ENCODE measurements at regions not wholly inside any gene's neighbourhood (a gene's known extent, or its start where the extent isn't known, plus 50 kb on each side); places are given as distances from the start of the nearest gene placed in this dataset.

DNA sequence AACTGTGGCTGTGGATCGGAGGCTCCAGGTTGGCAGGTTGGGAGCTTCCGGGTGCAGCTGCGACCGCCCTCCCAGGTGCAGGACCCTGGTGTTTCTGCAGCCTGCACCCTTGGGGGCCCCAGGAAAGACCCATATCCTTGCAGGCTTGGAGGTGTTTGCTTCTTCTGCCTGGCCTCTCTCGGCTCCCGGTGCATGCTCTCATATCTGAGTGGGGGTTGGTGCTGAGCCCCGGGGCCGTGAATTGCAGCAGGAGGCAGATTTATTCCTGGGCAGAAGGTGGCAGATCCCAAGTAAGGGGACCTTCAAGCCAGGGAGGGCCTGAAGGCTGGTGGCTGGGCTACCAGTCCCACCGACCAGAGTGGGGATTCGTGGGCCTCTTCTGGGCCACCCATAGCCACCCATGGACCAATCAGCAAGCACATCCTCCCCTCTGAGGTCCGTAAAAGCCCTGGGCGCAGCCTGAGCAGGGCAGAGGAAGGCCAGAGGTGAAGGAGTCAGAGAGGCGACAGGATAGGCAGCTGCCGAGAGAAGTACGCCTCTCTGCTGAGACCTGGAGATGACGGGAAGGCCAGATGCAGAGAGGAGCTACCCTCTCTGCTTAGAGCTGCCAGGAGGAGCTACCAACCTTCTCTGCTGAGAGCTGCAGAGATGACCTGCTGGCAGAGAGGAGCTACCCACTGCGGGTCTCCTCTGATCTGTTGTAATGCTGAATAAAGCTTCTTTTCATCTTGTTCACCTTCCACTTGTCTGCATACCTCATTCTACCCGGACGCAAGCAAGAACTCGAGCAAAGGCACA is 1279.0 kb upstream of the LRRTM1 start:
- DNase-seq (ENCODE audit: low spot score), result no peak

DNA sequence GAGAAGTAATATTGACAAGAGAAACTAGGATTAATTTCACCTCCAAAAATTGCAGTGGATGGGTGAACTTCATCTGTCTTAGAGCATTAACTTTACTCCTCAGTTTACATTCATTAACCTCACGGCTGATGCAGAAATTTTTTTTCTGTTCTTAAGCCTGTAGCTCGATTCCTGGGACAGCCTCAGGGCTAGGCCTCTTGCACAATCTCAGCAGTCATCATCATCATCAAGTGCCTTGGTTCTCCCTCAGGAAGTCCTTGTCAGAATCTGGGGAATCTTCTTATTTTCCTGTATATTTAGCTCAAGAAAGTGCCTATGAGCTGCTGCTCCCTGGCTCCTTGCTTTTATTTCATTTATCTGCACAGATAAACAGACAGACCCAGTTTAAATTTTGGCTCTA is 1272.2 kb upstream of the LRRTM1 start:
- no peak for DNase-seq (ENCODE audit: low spot score)

DNA sequence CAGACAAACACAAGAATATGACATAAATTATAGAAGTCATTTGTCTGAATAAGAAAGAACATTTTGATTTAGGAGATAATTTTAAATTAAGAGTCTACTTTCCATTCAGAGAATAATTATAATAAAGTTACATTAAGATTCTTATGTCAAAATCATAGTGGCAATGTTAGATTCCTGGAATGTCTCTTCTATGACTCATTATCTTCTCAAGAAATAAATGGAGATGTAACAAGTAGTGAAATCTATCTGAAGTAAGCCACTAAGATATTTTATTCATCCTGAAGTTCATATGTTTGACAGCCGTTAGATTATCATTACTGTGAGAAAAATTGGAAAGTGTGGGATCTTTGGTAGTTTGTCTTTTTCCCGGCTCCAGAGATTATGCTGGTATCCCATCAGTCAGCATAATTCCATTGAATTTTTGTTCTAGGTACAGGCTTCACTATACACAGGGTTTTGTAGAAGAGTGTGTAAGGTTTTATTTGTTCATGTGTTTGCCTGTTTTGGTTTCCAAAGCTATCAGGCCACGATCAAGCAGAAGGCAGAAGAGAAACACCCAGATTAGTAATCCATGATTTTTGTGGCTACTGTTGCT is 1246.6 kb upstream of the LRRTM1 start:
- no peak for DNase-seq (ENCODE audit: low spot score)

DNA sequence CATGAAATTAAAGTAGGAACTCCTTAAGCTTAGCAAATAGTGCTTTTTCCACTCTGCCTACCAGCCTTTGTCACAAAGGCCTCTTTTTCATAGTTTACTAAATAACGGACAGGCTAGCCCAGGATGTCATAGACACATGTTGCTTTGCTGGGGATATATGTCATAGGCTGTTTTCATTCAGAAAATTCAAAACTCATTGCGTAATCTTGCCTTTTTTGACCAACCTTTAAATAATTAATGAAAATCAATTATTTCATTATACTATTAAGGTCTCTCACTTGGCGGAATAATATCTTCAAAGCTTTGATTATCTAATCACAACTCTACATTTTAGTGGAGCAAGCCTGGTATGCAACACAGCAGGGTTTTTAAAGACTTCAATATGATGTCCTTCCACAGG is 1245.7 kb upstream of the LRRTM1 start:
- no peak for DNase-seq (ENCODE audit: low spot score)

DNA sequence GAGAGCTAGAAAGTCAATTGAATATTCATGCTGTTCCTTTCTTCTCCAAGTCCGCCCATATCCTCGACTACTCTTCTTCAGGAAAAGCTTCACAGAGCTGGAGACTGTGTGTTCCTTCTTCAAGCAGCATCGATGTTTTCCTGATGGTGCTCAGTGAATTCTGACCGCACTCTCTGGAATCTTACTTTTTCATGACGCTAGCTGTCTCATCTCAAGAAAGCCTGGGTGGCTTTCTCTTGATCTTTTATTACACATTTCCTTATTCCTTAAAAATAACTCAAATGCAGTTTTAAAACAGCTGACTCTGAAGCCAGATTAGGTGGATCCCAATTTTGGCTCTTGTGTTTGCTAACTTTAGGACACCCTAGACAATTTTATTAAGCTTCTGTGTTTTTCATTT is 1245.1 kb upstream of the LRRTM1 start:
- peak; percentile 87 for DNase-seq (ENCODE audit: low spot score)

DNA sequence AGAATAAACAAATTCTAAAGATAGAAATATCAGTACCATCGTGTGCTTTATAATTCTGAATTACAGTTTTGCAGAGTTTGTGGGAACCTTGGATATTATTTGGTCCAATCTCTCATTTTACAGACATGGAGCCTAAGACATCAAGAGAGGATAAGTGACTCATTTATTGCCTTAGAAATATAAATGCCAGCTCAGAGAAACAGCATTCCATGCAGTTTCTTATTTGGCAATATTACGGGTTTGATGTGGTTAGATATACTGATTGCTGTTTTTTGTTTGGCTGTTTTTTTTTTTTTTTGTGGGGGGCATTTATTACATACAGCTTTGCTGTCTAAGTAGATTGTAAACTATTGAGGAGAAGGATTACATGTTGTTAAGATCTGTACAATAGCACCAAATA is 1241.1 kb upstream of the LRRTM1 start:
- DNase-seq (ENCODE audit: low spot score), result peak; percentile 83

DNA sequence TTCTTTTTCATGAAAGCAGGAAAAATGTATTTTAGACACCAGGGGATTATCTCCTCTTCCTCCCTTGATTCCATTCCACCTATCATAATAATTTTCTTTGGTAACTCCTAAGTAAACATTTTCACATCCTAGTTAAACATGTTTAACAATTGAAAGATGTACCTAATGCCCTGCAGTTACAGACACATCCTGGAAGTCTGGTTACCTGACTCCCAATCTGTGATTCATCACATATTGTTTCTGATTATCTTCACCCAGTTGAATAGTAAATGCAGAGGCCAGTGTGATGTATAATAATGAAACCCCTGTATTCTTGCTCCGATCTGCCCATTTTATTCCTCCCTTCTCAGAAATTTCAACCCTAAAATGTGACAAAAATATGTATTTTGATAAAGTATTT is 1237.6 kb upstream of the LRRTM1 start:
- no peak for DNase-seq (ENCODE audit: low spot score)

DNA sequence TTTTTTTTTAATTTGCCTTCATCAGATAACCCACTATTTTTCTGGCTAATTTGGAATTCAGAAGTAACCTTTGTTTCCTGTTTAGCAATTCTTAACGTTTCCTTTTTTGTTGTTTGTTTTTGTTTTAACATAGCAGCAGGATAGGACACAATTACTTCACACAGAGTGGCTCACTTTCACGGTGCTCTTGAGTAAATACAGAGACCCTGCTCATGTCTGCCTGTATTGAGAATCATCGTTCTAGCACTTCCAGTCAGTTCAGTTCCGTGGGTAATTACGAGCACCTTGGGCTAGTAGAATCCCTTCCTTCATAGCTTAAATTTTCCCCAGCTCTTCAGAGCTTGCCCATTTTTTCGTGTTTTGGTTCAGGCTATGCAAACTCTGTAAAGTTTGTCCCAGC is 1225.4 kb upstream of the LRRTM1 start:
- DNase-seq (ENCODE audit: low spot score), result no peak

DNA sequence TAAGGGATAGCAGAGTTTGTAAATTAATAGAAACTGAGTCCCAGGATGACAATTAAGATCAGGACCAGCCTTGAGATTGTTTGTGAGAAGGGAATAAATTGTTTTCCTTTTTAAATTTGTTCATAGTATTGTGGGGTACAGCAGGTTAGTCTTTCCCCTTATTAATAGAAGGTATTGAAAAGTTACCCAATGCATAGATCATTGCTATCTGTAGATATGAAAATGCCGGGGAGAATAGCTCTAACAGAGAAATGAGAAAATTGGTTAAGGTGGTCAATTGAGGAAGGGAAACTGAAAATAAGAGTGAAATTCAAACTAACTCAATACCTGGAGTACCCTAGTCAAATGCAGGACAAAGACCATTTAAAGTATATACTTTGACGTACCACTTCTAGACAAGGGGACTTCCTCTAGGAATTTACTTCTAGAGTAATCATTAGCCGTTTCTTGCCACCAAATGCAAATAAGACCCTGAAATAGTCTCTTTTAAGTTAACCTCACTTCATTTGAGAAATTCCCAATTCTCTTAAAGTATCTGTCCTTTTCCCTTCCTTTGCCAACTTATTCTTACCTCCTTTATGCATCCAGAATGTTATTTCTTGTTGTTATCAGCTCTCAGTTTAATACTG is 1224.4 kb upstream of the LRRTM1 start:
- no peak for DNase-seq (ENCODE audit: low spot score)

DNA sequence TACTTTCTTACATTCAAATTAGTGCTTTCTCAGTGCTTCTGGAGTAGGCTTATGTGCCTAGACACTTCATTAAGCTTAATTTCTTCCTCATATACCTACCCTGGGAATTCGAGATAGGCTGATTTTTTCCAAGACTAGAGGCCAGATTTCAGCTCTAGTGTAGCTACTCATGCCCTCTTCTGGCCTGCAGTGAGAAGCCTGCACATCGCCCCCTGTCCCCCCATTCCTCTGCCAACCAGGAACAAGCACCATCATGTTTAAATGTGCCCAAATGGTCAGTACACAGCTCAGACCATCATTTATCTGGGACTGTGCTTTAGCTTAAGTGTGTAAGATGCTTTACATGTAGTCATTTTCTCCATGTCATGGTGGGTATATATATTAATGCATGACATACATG is 1218.8 kb upstream of the LRRTM1 start:
- no peak for DNase-seq (ENCODE audit: low spot score)

DNA sequence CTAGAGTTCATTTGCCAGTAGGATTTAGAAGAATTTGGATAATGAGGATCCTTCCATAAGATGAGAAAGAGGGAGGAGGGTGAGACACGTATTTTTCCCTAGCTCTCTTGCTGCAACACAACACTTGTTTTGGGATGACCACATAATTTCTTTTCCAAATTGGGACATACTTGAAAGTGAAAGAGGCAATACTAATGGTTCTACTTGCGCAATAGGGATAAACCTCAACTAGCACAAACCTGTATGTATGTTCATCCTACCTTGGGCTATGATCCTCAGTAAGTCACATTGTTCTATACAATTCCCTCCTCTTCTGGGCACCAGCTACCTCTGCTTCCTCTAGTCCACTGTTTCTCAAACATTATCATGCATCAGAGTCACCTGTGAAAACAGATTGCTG is 1208.8 kb upstream of the LRRTM1 start:
- DNase-seq (ENCODE audit: low spot score), result no peak

DNA sequence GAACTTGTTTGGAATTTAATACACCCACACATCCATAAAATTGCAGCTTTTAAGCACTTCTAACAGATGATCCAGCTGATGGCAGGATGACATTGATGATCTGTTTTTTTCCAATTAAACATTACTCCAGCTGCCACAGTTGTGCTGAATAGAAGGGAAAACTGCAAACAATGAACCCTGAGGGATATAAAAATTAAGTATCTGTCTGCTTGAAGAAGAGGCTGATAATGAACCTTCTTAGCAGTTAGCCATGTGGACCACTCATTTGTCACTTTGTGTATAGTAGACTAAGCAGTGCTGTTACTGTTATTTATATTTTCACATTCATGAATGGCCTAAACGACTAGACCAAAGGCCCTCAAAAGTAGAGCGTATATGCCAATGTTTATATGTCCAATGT is 1201.0 kb upstream of the LRRTM1 start:
- no peak for DNase-seq (ENCODE audit: low spot score)

DNA sequence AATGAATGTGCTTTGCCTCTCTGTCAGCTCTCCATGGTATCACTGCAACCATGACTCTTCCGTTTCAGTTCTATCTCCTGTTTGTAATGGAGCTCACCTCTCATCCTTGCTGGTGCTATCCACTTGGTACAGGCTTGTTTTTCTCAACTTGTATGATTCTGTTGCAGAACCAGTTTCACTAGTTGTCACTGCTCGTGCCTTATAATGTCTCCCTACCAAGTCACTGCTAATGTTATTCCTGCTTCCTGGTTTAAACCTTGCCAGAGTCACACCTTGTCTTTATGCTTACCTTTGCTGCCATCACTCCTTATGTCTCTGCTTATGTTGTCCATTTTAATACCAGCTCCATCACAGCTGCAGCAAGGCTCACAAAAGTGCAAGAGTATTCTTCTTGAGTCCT is 1191.0 kb upstream of the LRRTM1 start:
- DNase-seq (ENCODE audit: low spot score), result peak; percentile 25

DNA sequence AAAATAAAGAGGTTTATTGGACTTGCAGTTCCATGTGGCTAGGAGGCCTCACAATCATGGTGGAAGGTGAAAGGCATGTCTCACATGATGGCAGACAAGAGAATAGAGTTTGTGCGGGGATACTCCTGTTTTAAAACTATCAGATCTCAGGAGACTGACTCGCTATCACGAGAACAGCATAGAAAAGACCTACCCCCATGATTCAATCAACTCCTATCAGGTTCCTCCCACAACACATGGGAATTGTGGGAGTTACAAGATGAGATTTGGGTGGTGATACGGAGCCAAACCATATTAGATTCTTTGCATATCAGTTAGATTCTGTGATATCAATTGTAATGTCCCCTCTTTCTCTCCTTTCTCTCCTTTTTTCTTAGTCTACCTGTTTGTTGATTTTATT is 1178.7 kb upstream of the LRRTM1 start:
- DNase-seq (ENCODE audit: low spot score), result no peak

DNA sequence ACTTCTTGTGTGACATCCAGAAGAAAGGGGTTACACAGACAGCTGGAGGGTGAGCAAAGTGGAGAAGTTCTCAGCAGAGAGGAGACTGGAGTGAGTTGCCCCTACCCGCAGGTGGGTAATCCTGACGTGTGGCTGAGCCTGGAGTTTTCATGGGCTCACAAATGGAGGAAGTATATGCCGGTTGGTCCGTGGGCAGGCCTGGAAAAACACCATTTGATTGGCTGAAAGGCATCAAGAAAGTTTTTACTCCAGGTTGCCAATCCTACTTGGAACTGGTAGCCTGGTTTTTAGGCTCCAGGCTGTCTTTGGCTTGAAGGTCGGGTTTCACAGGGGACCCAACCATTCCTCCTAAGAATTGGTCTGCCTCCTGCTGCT is 1177.4 kb upstream of the LRRTM1 start:
- DNase-seq (ENCODE audit: low spot score), result no peak

DNA sequence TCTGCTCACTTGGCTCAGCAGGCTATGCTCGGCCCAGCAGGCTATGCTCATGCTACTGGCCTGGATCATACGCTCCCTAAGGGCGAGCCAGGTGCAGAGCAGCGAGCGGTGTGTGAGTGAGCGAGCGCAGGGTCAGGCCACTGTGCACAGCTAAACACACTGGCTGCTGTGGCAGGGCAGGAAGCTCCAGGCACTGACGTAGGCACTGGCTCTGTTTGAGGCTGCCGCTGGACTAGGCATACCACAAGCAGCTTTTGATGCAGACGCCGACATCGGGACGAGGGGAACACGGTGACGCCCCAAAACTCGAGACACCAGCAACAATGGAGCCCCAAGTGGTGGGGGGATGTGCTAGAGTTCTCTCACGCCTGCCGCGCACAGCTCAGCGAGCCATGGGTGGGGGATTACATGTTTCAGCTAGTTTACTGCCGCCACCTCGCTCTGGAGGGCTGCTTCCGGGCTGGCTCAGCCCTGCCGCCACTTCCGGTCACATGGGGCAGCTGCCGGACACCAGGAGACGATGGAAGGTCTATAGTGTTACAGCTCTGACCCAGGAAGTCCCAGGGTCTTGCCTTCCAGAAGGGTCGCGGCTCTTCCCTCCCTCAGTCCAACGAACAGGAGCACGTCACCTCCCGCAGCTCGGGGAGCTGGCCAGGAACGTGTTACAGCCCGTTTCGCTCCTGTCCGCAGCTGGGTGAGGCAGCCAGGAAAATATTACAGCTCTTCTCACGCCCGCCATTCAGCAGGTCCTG is 1176.9 kb upstream of the LRRTM1 start:
- no peak for DNase-seq (ENCODE audit: low spot score)

DNA sequence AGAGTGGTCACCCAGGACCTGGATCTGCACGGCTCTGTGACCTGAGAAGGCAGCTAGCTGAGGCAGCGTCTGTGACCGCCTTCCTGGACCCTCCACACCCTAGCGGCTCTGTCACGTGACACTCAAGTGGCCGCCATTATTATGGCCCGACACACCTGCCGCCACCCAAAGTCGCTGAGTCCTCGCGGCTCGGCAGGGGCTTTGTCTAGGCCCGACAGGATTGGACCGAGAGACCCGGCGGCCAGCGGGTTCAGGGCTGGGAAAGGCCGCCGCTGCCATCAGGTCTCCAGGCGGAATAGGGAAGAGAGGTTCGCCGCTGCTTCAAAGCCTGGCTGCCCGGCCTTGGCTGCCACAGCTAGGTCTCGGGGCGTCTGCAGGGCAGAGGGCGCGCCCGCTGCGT is 1162.5 kb upstream of the LRRTM1 start:
- DNase-seq (ENCODE audit: low spot score), result no peak

DNA sequence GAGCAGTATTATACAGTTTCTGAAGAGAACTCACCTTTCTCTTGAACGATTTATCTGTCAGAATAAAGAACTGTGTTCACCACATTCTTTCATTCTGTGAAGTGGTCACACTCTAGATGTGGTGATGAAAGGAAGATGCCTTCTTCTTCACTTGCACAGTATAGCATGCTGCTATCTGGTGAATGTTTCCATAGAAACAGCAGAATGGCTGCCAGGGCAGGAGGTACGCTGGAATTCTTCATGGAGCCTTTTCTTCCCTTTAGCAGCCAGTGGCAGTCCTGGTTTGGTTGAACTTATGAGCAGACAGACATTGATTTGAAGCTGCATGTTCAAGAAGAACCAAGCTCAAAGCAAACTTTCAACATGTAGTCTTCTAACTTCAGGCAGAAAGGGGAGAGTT is 1157.9 kb upstream of the LRRTM1 start:
- no peak for DNase-seq (ENCODE audit: low spot score)

DNA sequence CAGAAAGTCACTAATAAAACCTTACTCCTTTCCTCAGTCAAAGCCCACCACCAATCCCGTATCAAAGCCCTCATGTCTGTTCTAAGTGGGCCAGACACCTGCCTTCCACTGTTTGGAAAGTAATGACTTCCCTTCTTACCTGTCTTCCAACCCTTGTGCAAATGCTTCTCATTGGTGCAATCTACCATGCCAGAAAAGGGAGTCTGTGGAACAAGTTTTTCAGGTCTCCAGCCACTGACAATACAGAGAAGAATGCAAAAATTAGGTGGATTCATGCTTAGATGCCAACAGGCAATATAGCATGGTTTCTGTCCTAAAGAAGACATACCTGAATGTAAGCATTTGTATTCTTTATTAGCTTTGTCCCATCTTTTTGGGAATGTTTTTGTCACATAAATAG is 1140.6 kb upstream of the LRRTM1 start:
- no peak for DNase-seq (ENCODE audit: low spot score)

DNA sequence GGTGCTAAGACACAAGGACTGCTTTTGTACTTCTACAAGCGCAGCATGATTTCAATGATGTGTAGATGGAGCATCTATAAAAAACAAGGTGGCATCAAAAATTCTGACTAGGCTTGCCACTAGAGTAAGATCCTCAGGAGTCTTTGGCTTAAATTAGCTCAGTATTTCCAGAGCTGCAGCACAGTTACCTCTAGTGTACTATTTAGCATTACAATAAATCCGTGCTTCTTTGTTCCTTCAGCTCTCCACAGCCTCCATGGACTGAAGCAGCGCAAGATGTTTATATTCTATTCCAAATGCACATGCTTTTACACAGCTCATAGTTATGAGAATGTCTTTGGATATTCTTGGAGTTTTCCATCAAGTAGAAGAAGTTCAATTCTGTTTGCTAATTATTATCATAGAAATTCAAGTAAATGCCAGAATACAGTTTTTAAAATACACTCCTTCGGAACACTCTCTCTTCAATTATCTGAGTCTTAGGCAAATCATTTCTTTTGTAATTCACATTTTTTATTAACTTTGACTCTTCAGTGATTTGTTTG is 1133.0 kb upstream of the LRRTM1 start:
- DNase-seq (ENCODE audit: low spot score), result no peak

DNA sequence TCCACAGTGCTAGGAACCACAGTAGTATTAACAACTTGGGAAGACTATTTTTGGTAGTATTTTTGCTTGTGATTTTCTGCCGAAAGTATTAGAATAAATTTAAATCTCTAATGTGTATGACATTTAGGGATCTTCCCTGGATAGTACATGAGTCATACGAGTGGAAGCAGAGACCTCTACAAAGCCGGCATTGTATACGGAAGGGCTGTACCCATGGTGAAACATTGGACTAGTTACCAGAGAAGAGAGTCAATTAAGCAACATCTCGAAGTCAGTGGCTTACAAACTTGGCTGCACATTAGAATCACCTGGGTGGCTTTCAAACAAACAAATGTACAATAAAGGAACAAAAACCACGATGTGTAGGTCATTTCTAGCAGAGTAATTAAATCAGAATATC is 1131.7 kb upstream of the LRRTM1 start:
- no peak for DNase-seq (ENCODE audit: low spot score)

DNA sequence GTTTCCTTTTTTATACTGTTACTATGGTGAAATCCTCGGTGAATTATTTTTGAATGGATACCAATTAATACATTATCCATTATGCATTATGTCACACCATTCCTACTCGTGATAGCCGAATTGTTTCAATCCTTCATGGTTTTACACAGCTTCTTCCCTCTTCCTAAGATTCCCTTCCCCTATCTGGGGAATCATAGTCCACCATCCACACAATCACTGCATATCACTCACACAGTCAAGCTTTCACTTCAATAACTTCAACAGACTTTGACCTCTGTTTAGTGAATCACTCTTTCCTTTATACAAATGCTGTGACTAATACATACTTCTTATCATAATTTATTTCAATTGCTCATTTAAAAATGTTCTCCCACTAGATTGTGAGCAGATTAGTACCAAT is 1108.1 kb upstream of the LRRTM1 start:
- no peak for DNase-seq (ENCODE audit: low spot score)

Data from umbilical cord (tissue), 1 donor.